Lower lobe of right lung (tissue), 2 donors: ENCODE measurements at regions not wholly inside any gene's neighbourhood (a gene's known extent, or its start where the extent isn't known, plus 50 kb on each side); places are given as distances from the start of the nearest gene placed in this dataset.

Source experiments
- ATAC-seq, 2 donors: fragments of 200-7000 bp; cut with Tn5 transposase; one replicate each; pipeline ENCODE4 v1.9.1; 2020 to 2022; ENCODE audit warnings: mild to moderate bottlenecking in 2 of 2, moderate library complexity in 2 of 2
- DNase-seq: peaks from one replicate; pipeline ENCODE4 v3.0.0-alpha.2; 2020
- H3K27ac ChIP-seq: fragments of 200-600 bp; one replicate; pipeline ENCODE4 v1.8.0; 2022
- H3K27me3 ChIP-seq: fragments of 200-600 bp; one replicate; pipeline ENCODE4 v1.8.0; 2022; ENCODE audit warnings: low read depth
- H3K36me3 ChIP-seq: fragments of 200-600 bp; one replicate; pipeline ENCODE4 v1.8.0; 2022; ENCODE audit warnings: mild to moderate bottlenecking
- H3K4me1 ChIP-seq: fragments of 200-600 bp; one replicate; pipeline ENCODE4 v1.8.0; 2022
- H3K4me3 ChIP-seq: fragments of 200-600 bp; one replicate; pipeline ENCODE4 v1.8.0; 2022; ENCODE audit warnings: mild to moderate bottlenecking
- H3K9me3 ChIP-seq: fragments of 200-600 bp; one replicate; pipeline ENCODE4 v1.8.0; 2022
- CTCF ChIP-seq: fragments of 200-600 bp; IDR thresholded peaks from one replicate; pipeline ENCODE4 v1.8.0; 2022; ENCODE audit warnings: antibody characterized with exemption, mild to moderate bottlenecking
- intact Hi-C: fragments of 100-400 bp; cut with DNase I; formaldehyde crosslinking; loops from one replicate; pipeline ENCODE4 v1.11.0; 2022
- donor health status: DM: no; HTN: yes; CAD: no; lungs with severe emphysema.

DNA sequence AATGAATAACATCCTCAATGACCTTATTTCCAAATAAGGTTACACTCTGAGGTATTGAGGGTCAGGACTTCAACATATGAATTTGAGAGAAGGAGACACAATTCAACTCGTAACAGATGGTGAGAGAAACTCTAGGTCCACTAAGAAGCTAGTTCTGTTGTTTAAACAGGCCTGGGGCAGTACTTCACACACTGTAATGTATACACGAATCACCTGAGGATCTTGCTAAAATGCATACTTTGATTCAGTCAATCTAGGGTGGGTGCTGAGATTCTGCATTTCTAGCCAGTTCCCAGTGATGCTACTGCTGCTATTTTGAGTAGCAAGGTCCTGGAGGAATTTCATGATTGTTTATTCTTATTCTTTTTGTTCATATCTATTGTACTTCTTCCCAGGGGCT is 186.8 kb downstream of the SATB1 start:
- intact Hi-C loops = no loop called here
- no peak for TF ChIP-seq CTCF

GRCh38 chr3:18237251-18238005 is 187.7 kb downstream of the SATB1 start:
- no peak overlapping the region for H3K4me3 ChIP-seq
- H3K27ac ChIP-seq = no peak overlapping the region
- intact Hi-C loops = no loop called here
- H3K27me3 ChIP-seq = no peaks in the 10 kb centered on the region
- H3K4me1 ChIP-seq = no peaks in the 10 kb centered on the region
- H3K9me3 ChIP-seq = no peaks in the 10 kb centered on the region
- no peak for DNase-seq
- H3K36me3 ChIP-seq = no peaks in the 10 kb centered on the region
- ATAC-seq = no peak
- no peak for TF ChIP-seq CTCF

More for the DNA sequence above, 186.8 kb downstream of the SATB1 start:
- DNase-seq (no peak), ATAC-seq (no peak)
- H3K27me3 ChIP-seq = no peaks in the 10 kb centered on the region
- no peak overlapping the region for H3K27ac ChIP-seq
- H3K9me3 ChIP-seq = no peaks in the 10 kb centered on the region
- no peaks in the 10 kb centered on the region for H3K4me1 ChIP-seq
- no peaks in the 10 kb centered on the region for H3K36me3 ChIP-seq
- no peak overlapping the region for H3K4me3 ChIP-seq

GRCh38 chr3:18236726-18237125 is 188.4 kb downstream of the SATB1 start:
- intact Hi-C loops = no loop called here
- TF ChIP-seq CTCF = no peak
- H3K27me3 ChIP-seq = no peaks in the 10 kb centered on the region
- no peak overlapping the region for H3K4me3 ChIP-seq
- no peaks in the 10 kb centered on the region for H3K9me3 ChIP-seq
- no peak overlapping the region for H3K27ac ChIP-seq
- no peaks in the 10 kb centered on the region for H3K4me1 ChIP-seq
- ATAC-seq (no peak), DNase-seq (no peak)
- no peaks in the 10 kb centered on the region for H3K36me3 ChIP-seq

DNA sequence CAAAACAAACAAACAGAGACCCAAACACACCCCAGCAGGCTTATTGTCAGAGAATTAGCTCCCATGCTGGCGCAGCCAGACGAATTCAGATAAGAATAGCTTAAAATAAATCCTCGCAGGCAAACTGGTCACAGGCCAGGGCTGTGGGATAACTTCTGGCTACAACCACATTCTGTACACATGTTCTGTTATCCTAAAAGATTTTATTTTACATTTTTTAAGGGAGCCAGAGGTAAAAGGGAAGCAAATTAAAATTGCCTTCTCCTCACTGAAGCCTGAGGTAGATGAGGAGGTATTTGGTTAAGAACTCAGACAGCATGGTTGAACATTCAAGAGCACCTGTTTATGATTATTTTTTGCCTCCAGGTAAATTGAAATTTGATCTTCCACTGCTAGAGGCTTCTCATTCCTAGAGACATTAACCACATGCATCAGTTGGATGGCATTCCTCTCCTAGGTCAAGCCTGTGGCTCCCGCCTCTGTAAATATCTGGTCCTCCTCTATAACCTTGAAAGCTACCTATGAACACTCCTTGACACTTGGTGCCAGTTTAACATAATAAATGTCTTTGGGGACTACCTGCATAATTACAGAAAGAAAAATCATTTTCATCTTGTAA is 190.3 kb downstream of the SATB1 start:
- no peak for TF ChIP-seq CTCF
- no peaks in the 10 kb centered on the region for H3K27me3 ChIP-seq
- no peak overlapping the region for H3K27ac ChIP-seq
- H3K4me1 ChIP-seq = no peaks in the 10 kb centered on the region
- no peaks in the 10 kb centered on the region for H3K36me3 ChIP-seq
- intact Hi-C loops = no loop called here
- no peak overlapping the region for H3K4me3 ChIP-seq
- DNase-seq (no peak), ATAC-seq (no peak)
- H3K9me3 ChIP-seq = no peaks in the 10 kb centered on the region

GRCh38 chr3:18233987-18234716 is 191.0 kb downstream of the SATB1 start:
- Histone ChIP-seq H3K36me3 (no peaks in the 10 kb centered on the region), H3K27ac (no peak overlapping the region), H3K4me3 (no peak overlapping the region), H3K9me3 (no peaks in the 10 kb centered on the region), H3K4me1 (no peaks in the 10 kb centered on the region), H3K27me3 (no peaks in the 10 kb centered on the region)
- DNase-seq (no peak), ATAC-seq (no peak)
- TF ChIP-seq CTCF = no peak
- intact Hi-C loops = no loop called here
